HCT116 (cell line): ENCODE measurements at regions not wholly inside any gene's neighbourhood (a gene's known extent, or its start where the extent isn't known, plus 50 kb on each side); places are given as distances from the start of the nearest gene placed in this dataset.

Experiments used
- ATAC-seq: fragments of 200-7000 bp; cut with Tn5 transposase; 2 replicates; pipeline ENCODE4 v1.9.1; 2020; ENCODE audit warnings: mild to moderate bottlenecking, moderate library complexity
- BruUV-seq: library from RNA; stranded (reverse); fragments of 400-500 nt; replicated peaks from 2 replicates; lab custom pipeline; 2021; lab: Mats Ljungman, UMichigan
- CTCF ChIA-PET: fragments of 300-600 bp; sonication (Branson Sonifier 250); formaldehyde crosslinking; loops from one replicate; lab custom pipeline; 2021; ENCODE audit warnings: antibody characterized with exemption; lab: Charles Lee
- POLR2A ChIA-PET: fragments of 300-600, 350-600 bp; sonication (Branson Sonifier 250); formaldehyde crosslinking; loops from one replicate; lab custom pipeline; 2021; ENCODE audit warnings: antibody characterized with exemption; lab: Charles Lee
- RAD21 ChIA-PET, 2 experiments: fragments of 300-600 bp; sonication (Branson Sonifier 250); formaldehyde crosslinking; loops; one replicate each; lab custom pipeline; 2023; ENCODE audit warnings: low total read pairs in 2 of 2; ENCODE audit not compliant: uncharacterized antibody in 2 of 2, unreplicated experiment in 2 of 2, low non-redundant PET in 1 of 2; lab: Charles Lee
- DNase-seq: peaks from one replicate; pipeline ENCODE4 v3.0.0-alpha.2; 2010; ENCODE audit warnings: low read depth, low spot score
- H2AFZ ChIP-seq: fragments of 200-600 bp; shearing (Covaris generic), sonication (generic); 2 replicates; pipeline ENCODE4 v1.6.1; 2017; ENCODE audit warnings: low read depth, mixed run types, mixed read lengths, antibody characterized with exemption, low read length; ENCODE audit not compliant: poor library complexity, severe bottlenecking
- H3K27ac ChIP-seq: 2 replicates; pipeline ENCODE4 v1.5.1; 2012; ENCODE audit warnings: low read depth, low read length
- H3K27me3 ChIP-seq: fragments of 200-600 bp; sonication (generic); 2 replicates; pipeline ENCODE4 v1.6.1; 2016; ENCODE audit warnings: mixed run types, low read length, mixed read lengths; ENCODE audit not compliant: insufficient read depth
- H3K36me3 ChIP-seq, 2 experiments: fragments of 200-500 bp in 1 of 2; fragments of 200-600 bp in 1 of 2; sonication (Bioruptor generic) in 1 of 2; sonication (generic) in 1 of 2; 2 replicates each; pipeline versions ENCODE4 v1.5.1 to v1.6.1; 2014 to 2016; ENCODE audit warnings: low read length in 2 of 2, inconsistent platforms in 1 of 2, mixed read lengths in 1 of 2, mixed run types in 1 of 2; ENCODE audit not compliant: insufficient read depth in 2 of 2, control insufficient read depth in 1 of 2
- H3K4me1 ChIP-seq, 2 experiments: fragments of 200-600 bp in 1 of 2; sonication (generic) in 1 of 2; 2 replicates each; pipeline versions ENCODE4 v1.5.1 to v1.6.1; 2012 to 2017; ENCODE audit warnings: low read length in 2 of 2, inconsistent platforms in 1 of 2, mild to moderate bottlenecking in 1 of 2, mixed read lengths in 1 of 2, mixed run types in 1 of 2, moderate library complexity in 1 of 2; ENCODE audit not compliant: insufficient read depth in 2 of 2, control insufficient read depth in 1 of 2
- H3K4me2 ChIP-seq: fragments of 200-600 bp; sonication (generic); 2 replicates; pipeline ENCODE4 v1.6.1; 2017; ENCODE audit warnings: mixed run types, low read length, mixed read lengths
- H3K4me3 ChIP-seq, 2 experiments: fragments of 200-600 bp in 1 of 2; sonication (generic) in 1 of 2; replicated peaks in 1 of 2; 2 replicates each; pipeline ENCODE4 v1.5.1; 2011 to 2016; ENCODE audit warnings: low read length in 2 of 2, control low read depth in 1 of 2, low read depth in 1 of 2, mild to moderate bottlenecking in 1 of 2, mixed read lengths in 1 of 2, mixed run types in 1 of 2
- H3K79me2 ChIP-seq: fragments of 200-600 bp; sonication (generic); 2 replicates; pipeline ENCODE4 v1.6.1; 2017; ENCODE audit warnings: mild to moderate bottlenecking, mixed run types, low read length, moderate library complexity, mixed read lengths; ENCODE audit not compliant: insufficient read depth
- H3K9ac ChIP-seq: fragments of 200-600 bp; sonication (generic); 2 replicates; pipeline ENCODE4 v1.6.1; 2016; ENCODE audit warnings: low read length, mixed read lengths
- H3K9me2 ChIP-seq: fragments of 200-600 bp; sonication (generic), shearing (Covaris generic); 2 replicates; pipeline ENCODE4 v1.6.1; 2017; ENCODE audit warnings: mixed run types, mild to moderate bottlenecking, moderate library complexity; ENCODE audit not compliant: insufficient read depth
- H3K9me3 ChIP-seq, 2 experiments: fragments of 200-500 bp in 1 of 2; fragments of 200-600 bp in 1 of 2; sonication (Bioruptor generic) in 1 of 2; sonication (generic) in 1 of 2; 2 replicates each; pipeline ENCODE4 v1.6.1; 2014 to 2017; ENCODE audit warnings: low read length in 2 of 2, mixed read lengths in 2 of 2, inconsistent platforms in 1 of 2, low read depth in 1 of 2, mild to moderate bottlenecking in 1 of 2, mixed run types in 1 of 2, moderate library complexity in 1 of 2; ENCODE audit not compliant: control insufficient read depth in 1 of 2, insufficient read depth in 1 of 2
- H4K20me1 ChIP-seq: fragments of 200-600 bp; sonication (generic), shearing (Covaris generic); 2 replicates; pipeline ENCODE4 v1.6.1; 2017; ENCODE audit warnings: mixed run types, mild to moderate bottlenecking, moderate library complexity; ENCODE audit not compliant: insufficient read depth
- CBX3 ChIP-seq: IDR thresholded peaks from 2 replicates; pipeline ENCODE4 v1.6.1; 2012; ENCODE audit warnings: low read depth
- CEBPB ChIP-seq: IDR thresholded peaks from 2 replicates; pipeline ENCODE4 v1.6.1; 2012; ENCODE audit warnings: low read depth
- EGR1 ChIP-seq: IDR thresholded peaks from 2 replicates; pipeline ENCODE4 v1.6.1; 2012; ENCODE audit warnings: low read depth
- ELF1 ChIP-seq: IDR thresholded peaks from 2 replicates; pipeline ENCODE4 v1.6.1; 2012; ENCODE audit warnings: low read depth, borderline replicate concordance
- EZH2 ChIP-seq: fragments of 200-600 bp; sonication (generic); IDR thresholded peaks from 2 replicates; pipeline ENCODE4 v1.6.1; 2017; ENCODE audit warnings: antibody characterized with exemption, mixed run types
- EZH2phosphoT487 ChIP-seq: fragments of 200-600 bp; IDR thresholded peaks from 2 replicates; pipeline ENCODE4 v1.6.1; 2018; ENCODE audit warnings: antibody characterized with exemption, borderline replicate concordance
- FOSL1 ChIP-seq: IDR thresholded peaks from 2 replicates; pipeline ENCODE4 v1.6.1; 2012; ENCODE audit warnings: low read depth
- POLR2A ChIP-seq: IDR thresholded peaks from 2 replicates; pipeline ENCODE4 v1.7.0; 2011; ENCODE audit warnings: borderline replicate concordance; ENCODE audit not compliant: insufficient read depth, insufficient read length; ENCODE audit errors: extremely low read depth
- RAD21 ChIP-seq: IDR thresholded peaks from 2 replicates; pipeline ENCODE4 v1.6.1; 2012; ENCODE audit warnings: low read depth, mild to moderate bottlenecking
- SIN3A ChIP-seq: IDR thresholded peaks from 2 replicates; pipeline ENCODE4 v1.6.1; 2012; ENCODE audit warnings: low read depth
- SP1 ChIP-seq: IDR thresholded peaks from 2 replicates; pipeline ENCODE4 v1.6.1; 2012; ENCODE audit warnings: low read depth
- SRF ChIP-seq: IDR thresholded peaks from 2 replicates; pipeline ENCODE4 v1.6.1; 2012; ENCODE audit warnings: low read depth
- ZFX ChIP-seq: fragments of 450-650 bp; IDR thresholded peaks from 2 replicates; pipeline ENCODE4 v1.6.1; 2017
- intact Hi-C: fragments of 100-400 bp; cut with micrococcal nuclease; formaldehyde crosslinking; loops from 2 replicates; pipeline ENCODE4 v1.10.0; 2022
- TF ChIP-seq, protein P1 (sequence below): IDR thresholded peaks from 2 replicates; pipeline ENCODE4 v1.6.1; 2011; ENCODE audit warnings: mild to moderate bottlenecking, low read length, moderate library complexity; ENCODE audit not compliant: insufficient replicate concordance; ENCODE audit errors: extremely low read depth
- TF ChIP-seq, protein P2 (sequence below), 3 experiments: fragments of 200-600 bp in 1 of 3; sonication (generic) in 1 of 3; IDR thresholded peaks in 2 of 3; conservative IDR thresholded peaks in 1 of 3; 2 replicates each; pipeline ENCODE4 v1.5.1; 2012 to 2017; ENCODE audit warnings: low read depth in 2 of 3, low read length in 2 of 3, antibody characterized with exemption in 1 of 3, borderline replicate concordance in 1 of 3, control low read depth in 1 of 3, mild to moderate bottlenecking in 1 of 3, mixed read lengths in 1 of 3, mixed run types in 1 of 3, moderate library complexity in 1 of 3; ENCODE audit not compliant: insufficient read depth in 1 of 3
- TF ChIP-seq, protein P3 (sequence below): IDR thresholded peaks from 2 replicates; pipeline ENCODE4 v1.6.1; 2012
- TF ChIP-seq, protein P4 (sequence below): IDR thresholded peaks from 2 replicates; pipeline ENCODE4 v1.6.1; 2012; ENCODE audit warnings: low read depth
- TF ChIP-seq, protein P5 (sequence below): IDR thresholded peaks from 2 replicates; pipeline ENCODE4 v1.6.1; 2012

DNA sequence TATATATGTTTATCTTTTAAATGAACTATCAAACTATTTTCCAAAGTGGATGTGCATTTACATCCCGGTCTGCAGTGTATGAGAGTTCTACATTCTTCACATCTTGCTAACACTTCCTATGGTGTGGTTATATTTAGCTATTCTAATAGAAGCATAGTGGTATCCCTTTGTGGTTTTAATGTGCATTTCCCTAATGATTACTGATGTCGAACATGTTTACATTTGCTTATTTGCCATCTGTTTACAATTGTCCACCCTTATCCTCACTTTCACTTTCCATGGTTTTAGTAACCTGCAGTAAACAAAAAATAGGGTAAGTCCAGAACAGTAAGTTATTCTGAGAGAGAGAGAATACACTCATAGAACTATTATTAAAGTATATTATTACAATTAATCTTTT is 360.5 kb upstream of the NAALADL2 start (continued):
- TF ChIP-seq, protein P1, sequence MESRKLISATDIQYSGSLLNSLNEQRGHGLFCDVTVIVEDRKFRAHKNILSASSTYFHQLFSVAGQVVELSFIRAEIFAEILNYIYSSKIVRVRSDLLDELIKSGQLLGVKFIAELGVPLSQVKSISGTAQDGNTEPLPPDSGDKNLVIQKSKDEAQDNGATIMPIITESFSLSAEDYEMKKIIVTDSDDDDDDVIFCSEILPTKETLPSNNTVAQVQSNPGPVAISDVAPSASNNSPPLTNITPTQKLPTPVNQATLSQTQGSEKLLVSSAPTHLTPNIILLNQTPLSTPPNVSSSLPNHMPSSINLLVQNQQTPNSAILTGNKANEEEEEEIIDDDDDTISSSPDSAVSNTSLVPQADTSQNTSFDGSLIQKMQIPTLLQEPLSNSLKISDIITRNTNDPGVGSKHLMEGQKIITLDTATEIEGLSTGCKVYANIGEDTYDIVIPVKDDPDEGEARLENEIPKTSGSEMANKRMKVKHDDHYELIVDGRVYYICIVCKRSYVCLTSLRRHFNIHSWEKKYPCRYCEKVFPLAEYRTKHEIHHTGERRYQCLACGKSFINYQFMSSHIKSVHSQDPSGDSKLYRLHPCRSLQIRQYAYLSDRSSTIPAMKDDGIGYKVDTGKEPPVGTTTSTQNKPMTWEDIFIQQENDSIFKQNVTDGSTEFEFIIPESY, result no peak
- TF ChIP-seq ZFX (no peak), FOSL1 (no peak), CBX3 (no peak), EZH2phosphoT487 (no peak), SRF (no peak)
- TF ChIP-seq, protein P2, sequence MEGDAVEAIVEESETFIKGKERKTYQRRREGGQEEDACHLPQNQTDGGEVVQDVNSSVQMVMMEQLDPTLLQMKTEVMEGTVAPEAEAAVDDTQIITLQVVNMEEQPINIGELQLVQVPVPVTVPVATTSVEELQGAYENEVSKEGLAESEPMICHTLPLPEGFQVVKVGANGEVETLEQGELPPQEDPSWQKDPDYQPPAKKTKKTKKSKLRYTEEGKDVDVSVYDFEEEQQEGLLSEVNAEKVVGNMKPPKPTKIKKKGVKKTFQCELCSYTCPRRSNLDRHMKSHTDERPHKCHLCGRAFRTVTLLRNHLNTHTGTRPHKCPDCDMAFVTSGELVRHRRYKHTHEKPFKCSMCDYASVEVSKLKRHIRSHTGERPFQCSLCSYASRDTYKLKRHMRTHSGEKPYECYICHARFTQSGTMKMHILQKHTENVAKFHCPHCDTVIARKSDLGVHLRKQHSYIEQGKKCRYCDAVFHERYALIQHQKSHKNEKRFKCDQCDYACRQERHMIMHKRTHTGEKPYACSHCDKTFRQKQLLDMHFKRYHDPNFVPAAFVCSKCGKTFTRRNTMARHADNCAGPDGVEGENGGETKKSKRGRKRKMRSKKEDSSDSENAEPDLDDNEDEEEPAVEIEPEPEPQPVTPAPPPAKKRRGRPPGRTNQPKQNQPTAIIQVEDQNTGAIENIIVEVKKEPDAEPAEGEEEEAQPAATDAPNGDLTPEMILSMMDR (IDR thresholded peaks at IDR 0.05 in 2 of 3, conservative IDR thresholded peaks at IDR 0.05 in 1 of 3; ENCODE audit: borderline replicate concordance in 1 of 3, insufficient read depth in 1 of 3, low read depth in 2 of 3, low read length in 2 of 3), result no peak
- TF ChIP-seq, protein P3, sequence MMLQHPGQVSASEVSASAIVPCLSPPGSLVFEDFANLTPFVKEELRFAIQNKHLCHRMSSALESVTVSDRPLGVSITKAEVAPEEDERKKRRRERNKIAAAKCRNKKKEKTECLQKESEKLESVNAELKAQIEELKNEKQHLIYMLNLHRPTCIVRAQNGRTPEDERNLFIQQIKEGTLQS, result no peak

DNA sequence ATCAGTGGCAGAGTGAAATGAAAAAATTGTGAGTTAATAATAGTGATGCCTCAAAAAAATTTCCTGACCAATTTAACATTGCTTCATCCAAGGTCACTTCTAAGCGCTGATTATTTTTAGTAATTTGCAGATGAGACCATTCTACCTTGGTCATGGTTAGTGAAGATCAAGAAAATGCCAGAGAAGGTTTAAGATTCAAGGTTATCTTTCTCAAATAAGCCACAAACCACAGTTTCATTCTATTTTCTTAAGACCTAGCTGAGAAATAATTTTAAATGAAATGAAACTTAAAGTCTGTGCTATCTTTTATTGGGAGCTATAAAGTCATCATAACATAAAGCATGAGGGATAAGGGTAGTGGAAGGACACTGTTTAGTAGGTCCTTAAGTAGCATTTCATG is 353.9 kb upstream of the NAALADL2 start:
- BruUV-seq, result no TSS peak
- Histone ChIP-seq H3K4me2 (no peak overlapping the region), H3K9ac (no peak overlapping the region), H3K27me3 (no peaks in the 10 kb centered on the region), H4K20me1 (no peaks in the 10 kb centered on the region), H3K4me3 (no peak overlapping the region), H2AFZ (no peak overlapping the region), H3K9me2 (no peaks in the 10 kb centered on the region), H3K9me3 (no peaks in the 10 kb centered on the region), H3K79me2 (no peaks in the 10 kb centered on the region), H3K4me1 (no peaks in the 10 kb centered on the region), H3K36me3 (no peaks in the 10 kb centered on the region), H3K27ac (no peak overlapping the region)
- ChIA-PET POLR2A (no interaction called here), CTCF (no interaction called here), RAD21 (no interaction called here)
- no peak for ATAC-seq
- TF ChIP-seq SP1 (no peak), FOSL1 (no peak), EZH2phosphoT487 (no peak), CEBPB (no peak), POLR2A (no peak), SIN3A (no peak), RAD21 (no peak), SRF (no peak), EZH2 (no peak), CBX3 (no peak), ELF1 (no peak), EGR1 (no peak)
- TF ChIP-seq, protein P4, sequence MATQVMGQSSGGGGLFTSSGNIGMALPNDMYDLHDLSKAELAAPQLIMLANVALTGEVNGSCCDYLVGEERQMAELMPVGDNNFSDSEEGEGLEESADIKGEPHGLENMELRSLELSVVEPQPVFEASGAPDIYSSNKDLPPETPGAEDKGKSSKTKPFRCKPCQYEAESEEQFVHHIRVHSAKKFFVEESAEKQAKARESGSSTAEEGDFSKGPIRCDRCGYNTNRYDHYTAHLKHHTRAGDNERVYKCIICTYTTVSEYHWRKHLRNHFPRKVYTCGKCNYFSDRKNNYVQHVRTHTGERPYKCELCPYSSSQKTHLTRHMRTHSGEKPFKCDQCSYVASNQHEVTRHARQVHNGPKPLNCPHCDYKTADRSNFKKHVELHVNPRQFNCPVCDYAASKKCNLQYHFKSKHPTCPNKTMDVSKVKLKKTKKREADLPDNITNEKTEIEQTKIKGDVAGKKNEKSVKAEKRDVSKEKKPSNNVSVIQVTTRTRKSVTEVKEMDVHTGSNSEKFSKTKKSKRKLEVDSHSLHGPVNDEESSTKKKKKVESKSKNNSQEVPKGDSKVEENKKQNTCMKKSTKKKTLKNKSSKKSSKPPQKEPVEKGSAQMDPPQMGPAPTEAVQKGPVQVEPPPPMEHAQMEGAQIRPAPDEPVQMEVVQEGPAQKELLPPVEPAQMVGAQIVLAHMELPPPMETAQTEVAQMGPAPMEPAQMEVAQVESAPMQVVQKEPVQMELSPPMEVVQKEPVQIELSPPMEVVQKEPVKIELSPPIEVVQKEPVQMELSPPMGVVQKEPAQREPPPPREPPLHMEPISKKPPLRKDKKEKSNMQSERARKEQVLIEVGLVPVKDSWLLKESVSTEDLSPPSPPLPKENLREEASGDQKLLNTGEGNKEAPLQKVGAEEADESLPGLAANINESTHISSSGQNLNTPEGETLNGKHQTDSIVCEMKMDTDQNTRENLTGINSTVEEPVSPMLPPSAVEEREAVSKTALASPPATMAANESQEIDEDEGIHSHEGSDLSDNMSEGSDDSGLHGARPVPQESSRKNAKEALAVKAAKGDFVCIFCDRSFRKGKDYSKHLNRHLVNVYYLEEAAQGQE, result no peak
- TF ChIP-seq, protein P5, sequence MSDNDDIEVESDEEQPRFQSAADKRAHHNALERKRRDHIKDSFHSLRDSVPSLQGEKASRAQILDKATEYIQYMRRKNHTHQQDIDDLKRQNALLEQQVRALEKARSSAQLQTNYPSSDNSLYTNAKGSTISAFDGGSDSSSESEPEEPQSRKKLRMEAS, result no peak
- no peak for DNase-seq
- intact Hi-C loops, result no loop called here
